ENCODE measurements at regions not wholly inside any gene's neighbourhood (a gene's known extent, or its start where the extent isn't known, plus 50 kb on each side); places are given as distances from the start of the nearest gene placed in this dataset.

DNA sequence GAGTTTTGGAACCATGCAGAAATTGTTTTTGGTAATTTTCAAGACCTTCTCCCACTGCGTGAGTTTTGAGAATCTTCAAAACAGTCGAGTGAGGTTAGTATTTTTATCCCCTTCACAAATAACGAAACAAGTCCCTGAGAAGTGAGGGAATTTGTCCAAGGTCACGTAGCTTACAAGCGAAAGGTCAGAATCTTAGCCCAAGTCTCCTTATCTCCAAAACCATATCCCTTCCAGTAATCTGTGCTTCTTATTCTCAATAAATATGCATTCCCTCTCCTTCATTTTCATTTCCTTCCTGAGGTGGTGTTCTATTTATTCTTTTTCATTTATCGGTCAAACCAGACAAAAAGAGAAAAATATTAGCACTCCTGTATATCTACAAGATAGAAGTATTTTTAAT, 163.6 kb downstream of the MREG start:
- TF ChIP-seq ZNF557 (CRISPR knock-in tag; IDR thresholded peaks at IDR 0.05): no peak
- no peak for TF ChIP-seq PHF20 (CRISPR knock-in tag; IDR thresholded peaks at IDR 0.05)
- TF ChIP-seq BRF2 (CRISPR knock-in tag; IDR thresholded peaks at IDR 0.05): no peak
- TF ChIP-seq, protein P1, sequence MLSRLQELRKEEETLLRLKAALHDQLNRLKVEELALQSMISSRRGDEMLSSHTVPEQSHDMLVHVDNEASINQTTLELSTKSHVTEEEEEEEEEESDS (CRISPR knock-in tag; IDR thresholded peaks at IDR 0.05; ENCODE audit: borderline replicate concordance): no peak
- TF ChIP-seq SMAD9 (CRISPR knock-in tag; IDR thresholded peaks at IDR 0.05): no peak
- TF ChIP-seq, protein P2, sequence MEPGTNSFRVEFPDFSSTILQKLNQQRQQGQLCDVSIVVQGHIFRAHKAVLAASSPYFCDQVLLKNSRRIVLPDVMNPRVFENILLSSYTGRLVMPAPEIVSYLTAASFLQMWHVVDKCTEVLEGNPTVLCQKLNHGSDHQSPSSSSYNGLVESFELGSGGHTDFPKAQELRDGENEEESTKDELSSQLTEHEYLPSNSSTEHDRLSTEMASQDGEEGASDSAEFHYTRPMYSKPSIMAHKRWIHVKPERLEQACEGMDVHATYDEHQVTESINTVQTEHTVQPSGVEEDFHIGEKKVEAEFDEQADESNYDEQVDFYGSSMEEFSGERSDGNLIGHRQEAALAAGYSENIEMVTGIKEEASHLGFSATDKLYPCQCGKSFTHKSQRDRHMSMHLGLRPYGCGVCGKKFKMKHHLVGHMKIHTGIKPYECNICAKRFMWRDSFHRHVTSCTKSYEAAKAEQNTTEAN (CRISPR knock-in tag; conservative IDR thresholded peaks at IDR 0.05): no peak

All from HepG2 (cell line).